ENCODE measurements at regions not wholly inside any gene's neighbourhood (a gene's known extent, or its start where the extent isn't known, plus 50 kb on each side); places are given as distances from the start of the nearest gene placed in this dataset.
"Not testable (repeated sequence)": the region's sequence is repeated elsewhere in the genome, so short reads cannot be mapped to it uniquely, and the experiment has no call there.

DNA sequence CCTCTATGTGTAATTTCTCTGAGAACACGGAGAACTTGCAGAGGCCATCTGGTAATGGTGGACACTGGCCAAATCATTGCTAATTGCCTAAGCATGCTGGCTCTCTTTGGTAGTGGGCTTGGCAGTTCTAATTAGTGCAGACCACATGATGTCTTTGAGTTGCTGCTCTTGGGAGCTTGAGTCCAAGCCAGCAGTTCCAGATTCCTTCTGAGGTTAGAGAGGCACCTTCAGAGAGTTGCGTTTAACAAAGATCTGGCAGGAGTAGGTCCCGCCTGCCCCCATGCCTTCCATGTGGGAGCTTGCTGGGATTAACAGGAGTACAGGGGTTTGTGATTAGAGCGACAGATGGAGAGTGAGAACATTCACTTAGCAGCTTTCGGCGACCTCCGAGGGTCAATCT lies 449.0 kb upstream of the LMCD1 start:
- no peak overlapping the region for H3K4me3 ChIP-seq (ENCODE audit: low read depth, low read length)
- no peak overlapping the region for H4K8ac ChIP-seq (ENCODE audit: low read depth, low read length)
- DNase-seq = no peak
- H3K79me1 ChIP-seq (ENCODE audit: low read length) = no peaks in the 10 kb centered on the region
- H3K14ac ChIP-seq (ENCODE audit: low read length) = no peak overlapping the region
- no peak overlapping the region for H3K9ac ChIP-seq (ENCODE audit: low read length)
- peaks cover 2% of the 10 kb centered on the region for H3K9me3 ChIP-seq (ENCODE audit: insufficient read depth, low read depth, low read length)
- H3K27ac ChIP-seq (ENCODE audit: low read depth, low read length) = no peak overlapping the region
- no peak overlapping the region for H2BK5ac ChIP-seq (ENCODE audit: low read depth, low read length, poor library complexity)
- H4K91ac ChIP-seq (ENCODE audit: low read depth, low read length) = no peak overlapping the region
- no peak overlapping the region for H3K4ac ChIP-seq (ENCODE audit: low read depth, low read length)
- H2AFZ ChIP-seq (ENCODE audit: insufficient read depth, low read length, poor library complexity) = no peak overlapping the region
- no peak overlapping the region for H4K12ac ChIP-seq (ENCODE audit: low read depth, low read length)
- no peak overlapping the region for H3K18ac ChIP-seq (ENCODE audit: low read length)
- H2BK12ac ChIP-seq (ENCODE audit: low read length) = no peak overlapping the region
- WGBS (ENCODE audit: extremely low coverage, insufficient coverage, insufficient read length) = no CpG with 5 or more reads among the region's 7 CpGs
- H3K23ac ChIP-seq (ENCODE audit: low read length) = peak overlapping the region; percentile 64
- no peaks in the 10 kb centered on the region for H3K27me3 ChIP-seq (ENCODE audit: insufficient read depth, low read length)
- H3K36me3 ChIP-seq (ENCODE audit: control insufficient read depth in 1 of 2, insufficient read depth in 2 of 2, low read length in 2 of 2) = no peaks in the 10 kb centered on the region
- no peak overlapping the region for H3K4me2 ChIP-seq (ENCODE audit: low read length)
- no peak overlapping the region for H2AK5ac ChIP-seq (ENCODE audit: low read length)
- no peaks in the 10 kb centered on the region for H3K79me2 ChIP-seq (ENCODE audit: control insufficient read depth, insufficient read depth, low read length, poor library complexity)
- H2BK120ac ChIP-seq (ENCODE audit: insufficient read depth, low read length, poor library complexity) = no peak overlapping the region
- H3K4me1 ChIP-seq (ENCODE audit: control insufficient read depth in 1 of 2, insufficient read depth in 2 of 2, low read length in 2 of 2) = no peaks in the 10 kb centered on the region

DNA sequence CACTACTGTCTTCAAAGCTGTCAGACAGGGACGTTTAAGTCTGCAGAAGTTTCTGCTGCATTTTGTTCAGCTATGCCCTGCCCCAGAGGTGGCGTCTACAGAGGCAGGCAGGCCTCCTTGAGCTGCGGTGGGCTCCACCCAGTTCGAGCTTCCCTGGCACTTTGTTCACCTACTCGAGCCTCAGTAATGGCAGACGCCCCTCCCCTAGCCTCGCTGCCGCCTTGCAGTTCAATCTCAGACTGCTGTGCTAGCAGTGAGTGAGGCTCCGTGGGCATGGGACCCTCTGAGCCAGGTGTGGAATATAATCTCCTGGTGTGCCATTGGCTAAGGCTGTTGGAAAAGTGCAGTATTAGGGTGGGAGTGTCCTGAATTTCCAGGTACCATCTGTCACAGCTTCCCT lies 433.5 kb upstream of the LMCD1 start:
- H2BK12ac ChIP-seq (ENCODE audit: low read length); H2AK5ac ChIP-seq (ENCODE audit: low read length); H3K9ac ChIP-seq (ENCODE audit: low read length); H4K8ac ChIP-seq (ENCODE audit: low read depth, low read length); DNase-seq; H3K4me2 ChIP-seq (ENCODE audit: low read length); H4K12ac ChIP-seq (ENCODE audit: low read depth, low read length); H3K79me1 ChIP-seq (ENCODE audit: low read length); H3K9me3 ChIP-seq (ENCODE audit: insufficient read depth, low read depth, low read length); H3K4ac ChIP-seq (ENCODE audit: low read depth, low read length); H4K91ac ChIP-seq (ENCODE audit: low read depth, low read length); H3K18ac ChIP-seq (ENCODE audit: low read length); H3K36me3 ChIP-seq (ENCODE audit: control insufficient read depth in 1 of 2, insufficient read depth in 2 of 2, low read length in 2 of 2); H3K27me3 ChIP-seq (ENCODE audit: insufficient read depth, low read length); H3K23ac ChIP-seq (ENCODE audit: low read length); H3K4me1 ChIP-seq (ENCODE audit: control insufficient read depth in 1 of 2, insufficient read depth in 2 of 2, low read length in 2 of 2); H2BK5ac ChIP-seq (ENCODE audit: low read depth, low read length, poor library complexity); H3K79me2 ChIP-seq (ENCODE audit: control insufficient read depth, insufficient read depth, low read length, poor library complexity); H3K14ac ChIP-seq (ENCODE audit: low read length); H3K27ac ChIP-seq (ENCODE audit: low read depth, low read length); H2AFZ ChIP-seq (ENCODE audit: insufficient read depth, low read length, poor library complexity); H2BK120ac ChIP-seq (ENCODE audit: insufficient read depth, low read length, poor library complexity): not testable (repeated sequence)
- no CpG with 5 or more reads among the region's 9 CpGs for WGBS (ENCODE audit: extremely low coverage, insufficient coverage, insufficient read length)
- peak overlapping the region; percentile 43 for H3K4me3 ChIP-seq (ENCODE audit: low read depth, low read length)

DNA sequence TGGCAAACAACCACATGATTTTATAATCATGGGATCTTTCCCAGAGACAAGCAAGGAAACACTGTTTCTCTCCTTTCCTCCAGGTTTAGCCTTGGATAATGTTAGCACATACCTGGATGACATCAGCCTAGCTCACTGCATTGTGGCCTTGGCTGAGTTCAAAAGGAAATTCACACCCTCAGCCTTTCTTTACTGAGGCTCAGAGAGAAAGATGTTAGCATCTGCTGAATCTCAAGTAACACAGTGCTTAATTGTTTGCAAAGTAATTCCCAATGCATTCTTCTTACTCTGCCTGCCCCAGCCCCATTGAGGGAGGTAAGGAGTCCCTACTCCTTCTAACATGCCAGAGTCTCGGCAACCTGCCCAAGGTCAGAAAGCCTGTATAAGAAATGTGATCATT lies 432.2 kb upstream of the LMCD1 start:
- Histone ChIP-seq H3K27me3 (ENCODE audit: insufficient read depth, low read length) (no peaks in the 10 kb centered on the region), H2BK5ac (ENCODE audit: low read depth, low read length, poor library complexity) (no peak overlapping the region), H4K8ac (ENCODE audit: low read depth, low read length) (no peak overlapping the region), H3K4ac (ENCODE audit: low read depth, low read length) (no peak overlapping the region), H4K12ac (ENCODE audit: low read depth, low read length) (no peak overlapping the region), H3K79me1 (ENCODE audit: low read length) (no peaks in the 10 kb centered on the region), H2AFZ (ENCODE audit: insufficient read depth, low read length, poor library complexity) (no peak overlapping the region), H4K91ac (ENCODE audit: low read depth, low read length) (no peak overlapping the region), H3K9ac (ENCODE audit: low read length) (no peak overlapping the region), H3K4me3 (ENCODE audit: low read depth, low read length) (no peak overlapping the region), H2BK120ac (ENCODE audit: insufficient read depth, low read length, poor library complexity) (no peak overlapping the region), H2BK12ac (ENCODE audit: low read length) (no peak overlapping the region), H3K18ac (ENCODE audit: low read length) (no peak overlapping the region), H3K9me3 (ENCODE audit: insufficient read depth, low read depth, low read length) (no peaks in the 10 kb centered on the region), H3K14ac (ENCODE audit: low read length) (no peak overlapping the region), H3K79me2 (ENCODE audit: control insufficient read depth, insufficient read depth, low read length, poor library complexity) (no peaks in the 10 kb centered on the region), H3K27ac (ENCODE audit: low read depth, low read length) (no peak overlapping the region), H2AK5ac (ENCODE audit: low read length) (no peak overlapping the region), H3K4me1 (ENCODE audit: control insufficient read depth in 1 of 2, insufficient read depth in 2 of 2, low read length in 2 of 2) (no peaks in the 10 kb centered on the region), H3K4me2 (ENCODE audit: low read length) (no peak overlapping the region), H3K23ac (ENCODE audit: low read length) (no peak overlapping the region), H3K36me3 (ENCODE audit: control insufficient read depth in 1 of 2, insufficient read depth in 2 of 2, low read length in 2 of 2) (no peaks in the 10 kb centered on the region)
- no CpG with 5 or more reads among the region's 1 CpG for WGBS (ENCODE audit: extremely low coverage, insufficient coverage, insufficient read length)
- no peak for DNase-seq

DNA sequence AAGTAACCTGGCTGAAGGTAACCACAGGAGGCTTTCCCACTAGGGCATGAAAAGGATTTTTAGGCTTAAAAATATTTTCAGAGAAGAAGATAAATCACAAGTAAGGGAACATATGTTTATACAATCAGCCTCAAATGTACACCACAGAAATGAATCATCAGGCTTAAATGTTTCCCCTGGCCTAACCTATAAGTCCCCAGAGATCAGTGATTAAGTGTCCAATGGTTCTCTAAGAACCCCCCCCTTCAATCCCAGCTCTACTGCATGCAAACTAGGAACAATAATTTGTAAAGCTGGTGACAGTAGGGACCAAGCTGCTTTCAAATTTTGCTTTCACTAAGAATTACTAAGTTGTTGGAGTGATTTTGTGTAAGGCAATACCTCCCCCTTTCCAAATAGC lies 431.6 kb upstream of the LMCD1 start:
- no peak overlapping the region for H3K27ac ChIP-seq (ENCODE audit: low read depth, low read length)
- no peaks in the 10 kb centered on the region for H3K79me2 ChIP-seq (ENCODE audit: control insufficient read depth, insufficient read depth, low read length, poor library complexity)
- no peaks in the 10 kb centered on the region for H3K27me3 ChIP-seq (ENCODE audit: insufficient read depth, low read length)
- no peak overlapping the region for H2BK120ac ChIP-seq (ENCODE audit: insufficient read depth, low read length, poor library complexity)
- H3K9me3 ChIP-seq (ENCODE audit: insufficient read depth, low read depth, low read length) = no peaks in the 10 kb centered on the region
- H3K79me1 ChIP-seq (ENCODE audit: low read length) = no peaks in the 10 kb centered on the region
- no peak overlapping the region for H2AFZ ChIP-seq (ENCODE audit: insufficient read depth, low read length, poor library complexity)
- no peak overlapping the region for H3K4me3 ChIP-seq (ENCODE audit: low read depth, low read length)
- H3K9ac ChIP-seq (ENCODE audit: low read length) = no peak overlapping the region
- H2BK12ac ChIP-seq (ENCODE audit: low read length) = no peak overlapping the region
- H2AK5ac ChIP-seq (ENCODE audit: low read length) = no peak overlapping the region
- H4K91ac ChIP-seq (ENCODE audit: low read depth, low read length) = no peak overlapping the region
- no peak overlapping the region for H3K18ac ChIP-seq (ENCODE audit: low read length)
- H3K36me3 ChIP-seq (ENCODE audit: control insufficient read depth in 1 of 2, insufficient read depth in 2 of 2, low read length in 2 of 2) = no peaks in the 10 kb centered on the region
- H2BK5ac ChIP-seq (ENCODE audit: low read depth, low read length, poor library complexity) = no peak overlapping the region
- H4K12ac ChIP-seq (ENCODE audit: low read depth, low read length) = no peak overlapping the region
- no peak overlapping the region for H3K4me2 ChIP-seq (ENCODE audit: low read length)
- H3K4ac ChIP-seq (ENCODE audit: low read depth, low read length) = no peak overlapping the region
- H3K23ac ChIP-seq (ENCODE audit: low read length) = no peak overlapping the region
- DNase-seq = no peak
- H4K8ac ChIP-seq (ENCODE audit: low read depth, low read length) = no peak overlapping the region
- H3K14ac ChIP-seq (ENCODE audit: low read length) = no peak overlapping the region
- H3K4me1 ChIP-seq (ENCODE audit: control insufficient read depth in 1 of 2, insufficient read depth in 2 of 2, low read length in 2 of 2) = no peaks in the 10 kb centered on the region

DNA sequence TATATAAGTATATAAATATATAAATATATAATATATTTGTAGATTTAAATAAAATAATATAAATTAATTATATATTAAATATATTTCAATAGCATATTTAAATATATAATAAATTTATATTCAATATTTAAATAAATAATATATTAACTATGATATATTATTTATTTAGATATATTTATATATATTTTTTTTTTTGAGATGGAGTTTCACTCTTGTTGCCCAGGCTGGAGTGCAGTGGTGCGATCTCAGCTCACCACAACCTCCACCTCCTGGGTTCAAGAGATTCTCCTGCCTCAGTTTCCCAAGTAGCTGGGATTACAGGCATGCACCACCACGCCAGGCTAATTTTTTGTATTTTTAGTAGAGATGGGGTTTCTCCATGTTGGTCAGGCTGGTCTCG lies 426.9 kb upstream of the LMCD1 start:
- not testable (repeated sequence) for H2BK12ac ChIP-seq (ENCODE audit: low read length); H4K12ac ChIP-seq (ENCODE audit: low read depth, low read length); H3K9ac ChIP-seq (ENCODE audit: low read length); H3K9me3 ChIP-seq (ENCODE audit: insufficient read depth, low read depth, low read length); H4K8ac ChIP-seq (ENCODE audit: low read depth, low read length); H3K4me2 ChIP-seq (ENCODE audit: low read length); DNase-seq; H3K14ac ChIP-seq (ENCODE audit: low read length); H3K79me1 ChIP-seq (ENCODE audit: low read length); H3K36me3 ChIP-seq (ENCODE audit: control insufficient read depth in 1 of 2, insufficient read depth in 2 of 2, low read length in 2 of 2); H3K79me2 ChIP-seq (ENCODE audit: control insufficient read depth, insufficient read depth, low read length, poor library complexity); H3K27ac ChIP-seq (ENCODE audit: low read depth, low read length); H3K4me3 ChIP-seq (ENCODE audit: low read depth, low read length); H3K4me1 ChIP-seq (ENCODE audit: control insufficient read depth in 1 of 2, insufficient read depth in 2 of 2, low read length in 2 of 2); H3K4ac ChIP-seq (ENCODE audit: low read depth, low read length); H4K91ac ChIP-seq (ENCODE audit: low read depth, low read length); H3K23ac ChIP-seq (ENCODE audit: low read length); H2AFZ ChIP-seq (ENCODE audit: insufficient read depth, low read length, poor library complexity); H2BK5ac ChIP-seq (ENCODE audit: low read depth, low read length, poor library complexity); H3K27me3 ChIP-seq (ENCODE audit: insufficient read depth, low read length); H3K18ac ChIP-seq (ENCODE audit: low read length); H2BK120ac ChIP-seq (ENCODE audit: insufficient read depth, low read length, poor library complexity); H2AK5ac ChIP-seq (ENCODE audit: low read length)
- WGBS (ENCODE audit: extremely low coverage, insufficient coverage, insufficient read length) = no CpG with 5 or more reads among the region's 3 CpGs

All from trophoblast cell (in vitro differentiated cells and primary cell).